ENCODE measurements at regions not wholly inside any gene's neighbourhood (a gene's known extent, or its start where the extent isn't known, plus 50 kb on each side); places are given as distances from the start of the nearest gene placed in this dataset.

- Mint-ChIP-seq H3K36me3 (ENCODE audit: insufficient read depth, unreplicated experiment) (no peaks in the 10 kb centered on the region), H3K9me3 (ENCODE audit: unreplicated experiment) (no peaks in the 10 kb centered on the region), H3K27me3 (ENCODE audit: insufficient read depth, unreplicated experiment) (no peaks in the 10 kb centered on the region), H3K27ac (ENCODE audit: low read depth, unreplicated experiment) (no peak overlapping the region), H3K4me3 (ENCODE audit: unreplicated experiment) (no peak overlapping the region), H3K4me1 (ENCODE audit: insufficient read depth, unreplicated experiment) (no peaks in the 10 kb centered on the region)
- BruUV-seq (replicated peaks), result no TSS peak
- intact Hi-C loops (cut with micrococcal nuclease), result no loop called here
- ChIA-PET POLR2A (interaction anchor here (0.6 kb wide), 1 partner anchor 14 kb away, joined by 3 read pairs; no protein-coding TSS in a partner anchor), CTCF (no interaction called here)
- no peak for DNase-seq (ENCODE audit: unreplicated experiment)
- TF ChIP-seq CTCF (IDR thresholded peaks at IDR 0.05; ENCODE audit: unreplicated experiment), result no peak
These were observed 185.1 kb upstream of the KLF6 start for GRCh38 chr10:3969876-3970666.

- Mint-ChIP-seq H3K36me3 (ENCODE audit: insufficient read depth, unreplicated experiment) (no peaks in the 10 kb centered on the region), H3K27me3 (ENCODE audit: insufficient read depth, unreplicated experiment) (no peaks in the 10 kb centered on the region), H3K9me3 (ENCODE audit: unreplicated experiment) (no peaks in the 10 kb centered on the region), H3K27ac (ENCODE audit: low read depth, unreplicated experiment) (no peak overlapping the region), H3K4me3 (ENCODE audit: unreplicated experiment) (no peak overlapping the region), H3K4me1 (ENCODE audit: insufficient read depth, unreplicated experiment) (no peaks in the 10 kb centered on the region)
- no peak for DNase-seq (ENCODE audit: unreplicated experiment)
- ChIA-PET POLR2A (no interaction called here), CTCF (no interaction called here)
- no TSS peak for BruUV-seq (replicated peaks)
- intact Hi-C loops (cut with micrococcal nuclease), result no loop called here
- TF ChIP-seq CTCF (IDR thresholded peaks at IDR 0.05; ENCODE audit: unreplicated experiment), result no peak
These were observed 183.7 kb upstream of the KLF6 start for GRCh38 chr10:3968727-3969126.

GRCh38 chr10:3964516-3964915 is 179.5 kb upstream of the KLF6 start:
- CTCF ChIA-PET, result no interaction called here
- H3K9me3 Mint-ChIP-seq (ENCODE audit: unreplicated experiment), result no peaks in the 10 kb centered on the region

GRCh38 chr10:3963191-3963673 is 178.2 kb upstream of the KLF6 start:
- BruUV-seq (replicated peaks), result no TSS peak
- no peak for DNase-seq (ENCODE audit: unreplicated experiment)
- Mint-ChIP-seq H3K36me3 (ENCODE audit: insufficient read depth, unreplicated experiment) (no peaks in the 10 kb centered on the region), H3K27ac (ENCODE audit: low read depth, unreplicated experiment) (no peak overlapping the region), H3K4me1 (ENCODE audit: insufficient read depth, unreplicated experiment) (no peaks in the 10 kb centered on the region), H3K27me3 (ENCODE audit: insufficient read depth, unreplicated experiment) (no peaks in the 10 kb centered on the region), H3K9me3 (ENCODE audit: unreplicated experiment) (no peaks in the 10 kb centered on the region), H3K4me3 (ENCODE audit: unreplicated experiment) (no peak overlapping the region)
- ChIA-PET POLR2A (no interaction called here), CTCF (no interaction called here)
- intact Hi-C loops (cut with micrococcal nuclease), result no loop called here
- no peak for TF ChIP-seq CTCF (IDR thresholded peaks at IDR 0.05; ENCODE audit: unreplicated experiment)

More at GRCh38 chr10:3964516-3964915, 179.5 kb upstream of the KLF6 start:
- BruUV-seq (replicated peaks), result no TSS peak
- no peak for DNase-seq (ENCODE audit: unreplicated experiment)
- Mint-ChIP-seq H3K27ac (ENCODE audit: low read depth, unreplicated experiment) (no peak overlapping the region), H3K4me3 (ENCODE audit: unreplicated experiment) (no peak overlapping the region), H3K4me1 (ENCODE audit: insufficient read depth, unreplicated experiment) (no peaks in the 10 kb centered on the region), H3K36me3 (ENCODE audit: insufficient read depth, unreplicated experiment) (no peaks in the 10 kb centered on the region), H3K27me3 (ENCODE audit: insufficient read depth, unreplicated experiment) (no peaks in the 10 kb centered on the region)
- no peak for TF ChIP-seq CTCF (IDR thresholded peaks at IDR 0.05; ENCODE audit: unreplicated experiment)
- POLR2A ChIA-PET, result no interaction called here
- intact Hi-C loops (cut with micrococcal nuclease), result no loop called here
